ENCODE measurements at regions not wholly inside any gene's neighbourhood (a gene's known extent, or its start where the extent isn't known, plus 50 kb on each side); places are given as distances from the start of the nearest gene placed in this dataset.

DNA sequence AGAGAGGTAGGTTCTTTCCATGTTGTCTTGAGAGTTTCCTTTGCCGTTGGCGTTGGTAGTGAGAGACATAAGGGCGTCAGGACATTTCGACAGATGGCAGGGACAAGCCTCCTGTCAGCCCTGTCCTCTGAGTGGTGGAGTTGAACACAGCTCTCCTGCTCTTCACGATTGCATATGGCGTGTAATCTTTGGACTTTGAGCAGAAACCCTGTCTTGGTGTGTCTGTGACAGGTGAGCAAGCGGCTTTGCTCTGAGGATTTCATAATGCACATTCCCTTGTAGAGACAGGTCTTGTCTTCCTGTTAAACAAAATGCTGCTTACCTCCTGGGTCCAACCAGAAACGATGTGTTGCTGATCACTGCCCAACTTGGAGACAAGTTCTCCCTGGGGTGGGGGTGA is 146.5 kb downstream of the NXNL2 start:
- Histone ChIP-seq H4K20me1 (ENCODE audit: insufficient read depth, low read length) (no peaks in the 10 kb centered on the region), H3K4me1 (ENCODE audit: insufficient read depth, low read length) (peaks cover 6% of the 10 kb centered on the region), H3K4me2 (ENCODE audit: low read length) (no peak overlapping the region), H3K9ac (ENCODE audit: low read length) (no peak overlapping the region), H3K27ac (ENCODE audit: low read depth, low read length) (no peak overlapping the region), H3K79me2 (ENCODE audit: insufficient read depth, low read length) (no peaks in the 10 kb centered on the region), H2AFZ (ENCODE audit: low read depth, low read length) (no peak overlapping the region), H3K4me3 (ENCODE audit: insufficient read depth, low read depth, low read length) (no peak overlapping the region), H3K9me3 (ENCODE audit: insufficient read depth, low read depth, low read length) (no peaks in the 10 kb centered on the region), H3K36me3 (ENCODE audit: insufficient read depth, low read length) (no peaks in the 10 kb centered on the region), H3K27me3 (ENCODE audit: insufficient read depth, low read length) (no peaks in the 10 kb centered on the region)
- peaks cover 4% of the 10 kb centered on the region for H3K27me3 Mint-ChIP-seq (ENCODE audit: low read depth, unreplicated experiment)
- DNase-seq (ENCODE audit: low read depth), result no peak
- TF ChIP-seq EZH2 (IDR thresholded peaks at IDR 0.05; ENCODE audit: insufficient read depth, low read length), result no peak
- TF ChIP-seq, protein P1, sequence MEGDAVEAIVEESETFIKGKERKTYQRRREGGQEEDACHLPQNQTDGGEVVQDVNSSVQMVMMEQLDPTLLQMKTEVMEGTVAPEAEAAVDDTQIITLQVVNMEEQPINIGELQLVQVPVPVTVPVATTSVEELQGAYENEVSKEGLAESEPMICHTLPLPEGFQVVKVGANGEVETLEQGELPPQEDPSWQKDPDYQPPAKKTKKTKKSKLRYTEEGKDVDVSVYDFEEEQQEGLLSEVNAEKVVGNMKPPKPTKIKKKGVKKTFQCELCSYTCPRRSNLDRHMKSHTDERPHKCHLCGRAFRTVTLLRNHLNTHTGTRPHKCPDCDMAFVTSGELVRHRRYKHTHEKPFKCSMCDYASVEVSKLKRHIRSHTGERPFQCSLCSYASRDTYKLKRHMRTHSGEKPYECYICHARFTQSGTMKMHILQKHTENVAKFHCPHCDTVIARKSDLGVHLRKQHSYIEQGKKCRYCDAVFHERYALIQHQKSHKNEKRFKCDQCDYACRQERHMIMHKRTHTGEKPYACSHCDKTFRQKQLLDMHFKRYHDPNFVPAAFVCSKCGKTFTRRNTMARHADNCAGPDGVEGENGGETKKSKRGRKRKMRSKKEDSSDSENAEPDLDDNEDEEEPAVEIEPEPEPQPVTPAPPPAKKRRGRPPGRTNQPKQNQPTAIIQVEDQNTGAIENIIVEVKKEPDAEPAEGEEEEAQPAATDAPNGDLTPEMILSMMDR (IDR thresholded peaks at IDR 0.05; ENCODE audit: insufficient read depth, low read depth, low read length), result no peak
- no peaks in the 10 kb centered on the region for H3K4me1 Mint-ChIP-seq (ENCODE audit: low read depth, unreplicated experiment)
- H3K36me3 Mint-ChIP-seq (ENCODE audit: low read depth, unreplicated experiment), result no peaks in the 10 kb centered on the region
- H3K9me3 Mint-ChIP-seq (ENCODE audit: unreplicated experiment), result peaks cover 9% of the 10 kb centered on the region
- no peak for FAIRE-seq
- H3K27ac Mint-ChIP-seq (ENCODE audit: unreplicated experiment), result no peak overlapping the region
- no peak overlapping the region for H3K4me3 Mint-ChIP-seq (ENCODE audit: unreplicated experiment)

DNA sequence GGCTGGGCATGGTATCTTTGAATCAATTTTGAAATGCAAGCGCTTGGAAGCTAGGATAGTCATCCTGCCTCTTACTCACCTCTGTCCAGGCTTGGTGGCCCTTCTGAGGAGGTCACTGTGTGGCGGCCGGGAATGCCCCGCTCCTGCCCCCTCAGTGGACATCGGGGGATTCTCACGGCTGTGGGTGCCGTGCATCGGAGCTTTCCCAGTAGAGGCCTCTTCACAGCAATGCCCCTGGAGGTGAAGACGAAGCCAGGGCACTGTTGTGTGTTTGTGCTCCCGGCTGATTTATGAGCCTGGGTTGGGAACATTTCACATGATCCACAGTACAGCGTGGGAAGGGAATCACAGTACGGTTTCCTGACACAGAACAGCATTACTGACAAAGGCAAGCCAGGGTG is 147.5 kb downstream of the NXNL2 start:
- Mint-ChIP-seq H3K9me3 (ENCODE audit: unreplicated experiment) (peaks cover 5% of the 10 kb centered on the region), H3K4me3 (ENCODE audit: unreplicated experiment) (no peak overlapping the region), H3K27ac (ENCODE audit: unreplicated experiment) (no peak overlapping the region), H3K4me1 (ENCODE audit: low read depth, unreplicated experiment) (no peaks in the 10 kb centered on the region), H3K27me3 (ENCODE audit: low read depth, unreplicated experiment) (peaks cover 4% of the 10 kb centered on the region), H3K36me3 (ENCODE audit: low read depth, unreplicated experiment) (no peaks in the 10 kb centered on the region)
- Histone ChIP-seq H3K79me2 (ENCODE audit: insufficient read depth, low read length) (no peaks in the 10 kb centered on the region), H3K4me1 (ENCODE audit: insufficient read depth, low read length) (peaks cover 6% of the 10 kb centered on the region), H3K27ac (ENCODE audit: low read depth, low read length) (no peak overlapping the region), H2AFZ (ENCODE audit: low read depth, low read length) (no peak overlapping the region), H3K9ac (ENCODE audit: low read length) (no peak overlapping the region), H3K27me3 (ENCODE audit: insufficient read depth, low read length) (no peaks in the 10 kb centered on the region), H3K4me3 (ENCODE audit: insufficient read depth, low read depth, low read length) (no peak overlapping the region), H3K9me3 (ENCODE audit: insufficient read depth, low read depth, low read length) (no peaks in the 10 kb centered on the region), H3K4me2 (ENCODE audit: low read length) (no peak overlapping the region), H4K20me1 (ENCODE audit: insufficient read depth, low read length) (no peaks in the 10 kb centered on the region), H3K36me3 (ENCODE audit: insufficient read depth, low read length) (no peaks in the 10 kb centered on the region)
- DNase-seq (ENCODE audit: low read depth) (no peak), FAIRE-seq (no peak)
- no peak for TF ChIP-seq EZH2 (IDR thresholded peaks at IDR 0.05; ENCODE audit: insufficient read depth, low read length)
- TF ChIP-seq, protein P1 (IDR thresholded peaks at IDR 0.05; ENCODE audit: insufficient read depth, low read depth, low read length), result no peak

- no peak overlapping the region for H3K4me3 ChIP-seq (ENCODE audit: insufficient read depth, low read depth, low read length)
- H3K79me2 ChIP-seq (ENCODE audit: insufficient read depth, low read length), result no peaks in the 10 kb centered on the region
- H3K27ac Mint-ChIP-seq (ENCODE audit: unreplicated experiment), result no peak overlapping the region
- H3K9me3 ChIP-seq (ENCODE audit: insufficient read depth, low read depth, low read length), result no peaks in the 10 kb centered on the region
- H3K36me3 Mint-ChIP-seq (ENCODE audit: low read depth, unreplicated experiment), result no peaks in the 10 kb centered on the region
- no peak overlapping the region for H3K9ac ChIP-seq (ENCODE audit: low read length)
- H3K27ac ChIP-seq (ENCODE audit: low read depth, low read length), result no peak overlapping the region
- no peak overlapping the region for H2AFZ ChIP-seq (ENCODE audit: low read depth, low read length)
- no peak for FAIRE-seq
- peaks cover 3% of the 10 kb centered on the region for H3K9me3 Mint-ChIP-seq (ENCODE audit: unreplicated experiment)
- no peaks in the 10 kb centered on the region for H3K4me1 Mint-ChIP-seq (ENCODE audit: low read depth, unreplicated experiment)
- no peaks in the 10 kb centered on the region for H3K36me3 ChIP-seq (ENCODE audit: insufficient read depth, low read length)
- DNase-seq (ENCODE audit: low read depth), result no peak
- TF ChIP-seq, protein P1 (IDR thresholded peaks at IDR 0.05; ENCODE audit: insufficient read depth, low read depth, low read length), result no peak
- TF ChIP-seq EZH2 (IDR thresholded peaks at IDR 0.05; ENCODE audit: insufficient read depth, low read length), result no peak
- no peak overlapping the region for H3K4me3 Mint-ChIP-seq (ENCODE audit: unreplicated experiment)
- H4K20me1 ChIP-seq (ENCODE audit: insufficient read depth, low read length), result no peaks in the 10 kb centered on the region
- H3K27me3 ChIP-seq (ENCODE audit: insufficient read depth, low read length), result no peaks in the 10 kb centered on the region
- H3K4me2 ChIP-seq (ENCODE audit: low read length), result no peak overlapping the region
- peaks cover 6% of the 10 kb centered on the region for H3K4me1 ChIP-seq (ENCODE audit: insufficient read depth, low read length)
- peaks cover 4% of the 10 kb centered on the region for H3K27me3 Mint-ChIP-seq (ENCODE audit: low read depth, unreplicated experiment)
These were observed 149.1 kb downstream of the NXNL2 start for GRCh38 chr9:88684046-88684445.

Measured in astrocyte (in vitro differentiated cells and primary cell).